ENCODE measurements at regions not wholly inside any gene's neighbourhood (a gene's known extent, or its start where the extent isn't known, plus 50 kb on each side); places are given as distances from the start of the nearest gene placed in this dataset.
A peak's percentile ranks its signal among the peaks of the same experiment; 100 is the strongest.

GRCh38 chr3:177916461-177916860 lies 619.8 kb upstream of the KCNMB2 start:
- H3K4me3 ChIP-seq = no peak overlapping the region
- intact Hi-C loops (cut with DNase I) = no loop called here
- DNase-seq (no peak), FAIRE-seq (no peak), ATAC-seq (no peak)
- no peaks in the 10 kb centered on the region for H3K36me3 ChIP-seq
- no peaks in the 10 kb centered on the region for H3K9me3 ChIP-seq
- H3K27me3 ChIP-seq = no peaks in the 10 kb centered on the region
- H3K4me1 ChIP-seq = no peaks in the 10 kb centered on the region
- WGBS, 2 donors = 75% methylated on average over 1 of the region's 1 CpG
- no peak for TF ChIP-seq CTCF (IDR thresholded peaks at IDR 0.05)
- no peak overlapping the region for H3K27ac ChIP-seq

DNA sequence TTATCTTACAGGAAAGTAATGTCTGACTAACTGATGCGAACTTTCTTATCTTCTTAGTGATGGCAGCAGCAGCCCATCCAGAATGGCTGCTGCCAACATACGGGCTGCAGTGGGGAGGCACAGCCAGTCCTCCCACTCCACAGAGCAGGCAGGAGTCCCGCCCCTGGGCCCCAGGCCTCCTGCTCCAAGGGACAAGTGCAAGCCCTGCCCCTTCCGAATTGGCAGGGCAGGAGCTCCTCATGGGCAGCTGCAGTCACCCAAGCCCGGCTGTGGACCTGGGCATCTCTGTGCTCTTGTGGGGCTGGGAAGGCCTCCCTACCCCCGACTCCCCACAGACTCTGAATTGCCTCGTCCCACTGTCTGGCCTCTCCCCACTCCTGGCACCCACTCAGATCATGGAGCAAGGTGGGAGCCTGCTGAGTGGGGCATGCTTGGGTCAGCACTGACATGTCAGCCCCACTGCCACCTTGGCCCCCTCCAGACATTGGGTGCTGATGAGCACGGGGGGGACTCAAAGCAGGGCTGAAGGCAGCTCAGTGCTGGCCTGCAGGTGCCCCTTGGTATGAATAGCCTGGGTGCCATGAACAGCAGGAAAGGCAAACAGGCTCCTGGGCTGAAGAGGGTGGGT lies 618.9 kb upstream of the KCNMB2 start:
- H3K4me1 ChIP-seq = no peaks in the 10 kb centered on the region
- FAIRE-seq (no peak), DNase-seq (peak in 1 of 6 donors; percentile 45), ATAC-seq (peak in 1 of 4 donors; percentile 12)
- H3K9me3 ChIP-seq = no peaks in the 10 kb centered on the region
- H3K4me3 ChIP-seq = no peak overlapping the region
- no peaks in the 10 kb centered on the region for H3K27me3 ChIP-seq
- H3K27ac ChIP-seq = no peak overlapping the region
- intact Hi-C loops (cut with DNase I) = no loop called here
- 79 to 89% methylated on average over 8 of the region's 8 CpGs for WGBS, 2 donors
- TF ChIP-seq CTCF (IDR thresholded peaks at IDR 0.05) = no peak
- H3K36me3 ChIP-seq = no peaks in the 10 kb centered on the region

- FAIRE-seq (no peak), ATAC-seq (no peak), DNase-seq (no peak)
- intact Hi-C loops (cut with DNase I) = no loop called here
- no peaks in the 10 kb centered on the region for H3K27me3 ChIP-seq
- H3K4me3 ChIP-seq = no peak overlapping the region
- no peaks in the 10 kb centered on the region for H3K9me3 ChIP-seq
- H3K27ac ChIP-seq = no peak overlapping the region
- TF ChIP-seq CTCF (IDR thresholded peaks at IDR 0.05) = no peak
- 26 to 27% methylated on average over 3 of the region's 3 CpGs for WGBS, 2 donors
- H3K36me3 ChIP-seq = no peaks in the 10 kb centered on the region
- no peaks in the 10 kb centered on the region for H3K4me1 ChIP-seq
Observed at GRCh38 chr3:177921153-177921552, 615.1 kb upstream of the KCNMB2 start.

DNA sequence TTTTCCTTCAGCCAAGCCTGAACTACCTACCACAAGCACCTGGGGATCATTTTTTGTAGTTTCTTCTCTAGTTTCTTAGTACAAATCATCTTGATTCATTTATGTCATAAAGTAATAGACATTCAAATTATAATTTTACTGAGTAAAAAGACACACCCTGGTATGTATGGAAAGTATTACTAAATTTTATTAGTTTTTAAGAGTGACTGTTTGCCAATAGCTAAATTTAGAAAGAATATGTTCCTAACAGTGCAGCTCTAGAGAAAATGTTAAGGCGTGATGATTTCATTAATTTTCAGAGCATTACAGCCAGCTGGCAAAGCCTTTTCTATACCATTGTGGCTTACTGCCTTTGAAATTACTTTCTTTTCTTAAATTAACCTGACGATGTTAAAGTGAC lies 612.0 kb upstream of the KCNMB2 start:
- Histone ChIP-seq H3K36me3 (no peaks in the 10 kb centered on the region), H3K4me3 (no peak overlapping the region), H3K27me3 (no peaks in the 10 kb centered on the region), H3K9me3 (no peaks in the 10 kb centered on the region), H3K4me1 (no peaks in the 10 kb centered on the region), H3K27ac (no peak overlapping the region)
- ATAC-seq (no peak), DNase-seq (no peak), FAIRE-seq (no peak)
- no peak for TF ChIP-seq CTCF (IDR thresholded peaks at IDR 0.05)
- WGBS, 2 donors = 83 to 95% methylated on average over 2 of the region's 2 CpGs
- intact Hi-C loops (cut with DNase I) = no loop called here

- Histone ChIP-seq H3K9me3 (no peaks in the 10 kb centered on the region), H3K4me3 (no peak overlapping the region), H3K4me1 (peaks cover 0 to 6% (median 0%) of the 10 kb centered on the region in 3 donors), H3K27me3 (no peaks in the 10 kb centered on the region), H3K27ac (no peak overlapping the region), H3K36me3 (no peaks in the 10 kb centered on the region)
- ATAC-seq (peak in 1 of 4 donors; percentile 70), DNase-seq (no peak), FAIRE-seq (no peak)
- 87 to 90% methylated on average over 6 of the region's 6 CpGs for WGBS, 2 donors
- intact Hi-C loops (cut with DNase I) = no loop called here
- no peak for TF ChIP-seq CTCF (IDR thresholded peaks at IDR 0.05)
Observed at GRCh38 chr3:177928172-177928873, 607.9 kb upstream of the KCNMB2 start.

Data from pancreas (tissue), 10 donors.